Upper lobe of left lung (tissue), 4 donors: ENCODE measurements at regions not wholly inside any gene's neighbourhood (a gene's known extent, or its start where the extent isn't known, plus 50 kb on each side); places are given as distances from the start of the nearest gene placed in this dataset.

ENCODE experiments used
- EP300 ChIP-seq, 4 donors: sonication (generic); formaldehyde crosslinking; IDR thresholded peaks; one replicate each; pipeline ENCODE4 v1.5.1; 2017; ENCODE audit warnings: antibody characterized with exemption in 4 of 4, control low read depth in 2 of 4
- TF ChIP-seq, protein P1 (sequence below), 6 experiments: fragments of 450-650 bp in 4 of 6; fragments of 200-600 bp in 2 of 6; sonication (generic) in 2 of 6; IDR thresholded peaks; one replicate each; pipeline ENCODE4 v1.5.1; 2016 to 2019; ENCODE audit warnings: antibody characterized with exemption in 6 of 6

DNA sequence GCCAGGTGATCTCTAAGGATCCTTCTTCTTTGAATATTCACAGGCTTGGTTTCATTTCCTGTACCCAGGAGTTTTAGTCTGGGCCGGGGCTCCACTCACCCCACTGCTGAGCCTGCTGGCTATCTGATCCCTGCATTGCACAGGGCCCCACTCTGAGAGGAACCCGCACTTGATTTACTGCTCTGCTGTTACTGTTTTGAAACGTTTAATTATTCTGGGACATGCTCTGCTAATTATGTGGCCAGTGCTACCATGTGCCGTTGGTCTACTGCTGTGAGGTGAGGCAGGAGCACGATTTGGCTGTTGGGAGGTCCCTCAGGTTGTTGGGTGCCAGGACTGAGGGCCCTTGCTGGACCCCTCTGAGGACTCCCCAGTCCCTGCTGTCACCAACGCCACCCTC is 108.7 kb upstream of the SIRPA start:
- TF ChIP-seq, protein P1, sequence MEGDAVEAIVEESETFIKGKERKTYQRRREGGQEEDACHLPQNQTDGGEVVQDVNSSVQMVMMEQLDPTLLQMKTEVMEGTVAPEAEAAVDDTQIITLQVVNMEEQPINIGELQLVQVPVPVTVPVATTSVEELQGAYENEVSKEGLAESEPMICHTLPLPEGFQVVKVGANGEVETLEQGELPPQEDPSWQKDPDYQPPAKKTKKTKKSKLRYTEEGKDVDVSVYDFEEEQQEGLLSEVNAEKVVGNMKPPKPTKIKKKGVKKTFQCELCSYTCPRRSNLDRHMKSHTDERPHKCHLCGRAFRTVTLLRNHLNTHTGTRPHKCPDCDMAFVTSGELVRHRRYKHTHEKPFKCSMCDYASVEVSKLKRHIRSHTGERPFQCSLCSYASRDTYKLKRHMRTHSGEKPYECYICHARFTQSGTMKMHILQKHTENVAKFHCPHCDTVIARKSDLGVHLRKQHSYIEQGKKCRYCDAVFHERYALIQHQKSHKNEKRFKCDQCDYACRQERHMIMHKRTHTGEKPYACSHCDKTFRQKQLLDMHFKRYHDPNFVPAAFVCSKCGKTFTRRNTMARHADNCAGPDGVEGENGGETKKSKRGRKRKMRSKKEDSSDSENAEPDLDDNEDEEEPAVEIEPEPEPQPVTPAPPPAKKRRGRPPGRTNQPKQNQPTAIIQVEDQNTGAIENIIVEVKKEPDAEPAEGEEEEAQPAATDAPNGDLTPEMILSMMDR (IDR thresholded peaks at IDR 0.05), result no peak
- no peak for TF ChIP-seq EP300 (IDR thresholded peaks at IDR 0.05)
